ENCODE measurements at regions not wholly inside any gene's neighbourhood (a gene's known extent, or its start where the extent isn't known, plus 50 kb on each side); places are given as distances from the start of the nearest gene placed in this dataset.

GRCh38 chr14:22497144-22497423 lies 91.9 kb downstream of the DAD1 start:
- H3K9me3 ChIP-seq (ENCODE audit: control insufficient read depth in 4 of 4, low read length in 3 of 4), result peaks cover 0 to 2% (median 0%) of the 10 kb centered on the region in 4 donors
- peak overlapping the region in 1 of 2 donors; percentile 14 for H3K9ac ChIP-seq (ENCODE audit: low read depth in 1 of 2, low read length in 2 of 2)
- H3K4me3 ChIP-seq (ENCODE audit: low read depth in 1 of 3, low read length in 3 of 3), result no peak overlapping the region
- DNase-seq (ENCODE audit: low spot score), result no peak
- H3K27me3 ChIP-seq (ENCODE audit: control insufficient read depth in 4 of 4, insufficient read depth in 4 of 4, low read length in 3 of 4), result no peaks in the 10 kb centered on the region
- TF ChIP-seq HNF4A (conservative IDR thresholded peaks at IDR 0.05) (no peak), GABPA (IDR thresholded peaks at IDR 0.05 in 1 of 2, conservative IDR thresholded peaks at IDR 0.05 in 1 of 2) (no peak), NR2F2 (IDR thresholded peaks at IDR 0.05) (no peak), EGR1 (IDR thresholded peaks at IDR 0.05; ENCODE audit: low read depth in 2 of 2) (no peak), FOXA2 (IDR thresholded peaks at IDR 0.05) (no peak), ATF3 (IDR thresholded peaks at IDR 0.05) (no peak), RAD21 (IDR thresholded peaks at IDR 0.05) (no peak), HNF4G (IDR thresholded peaks at IDR 0.05) (no peak), YY1 (IDR thresholded peaks at IDR 0.05) (no peak), RXRA (IDR thresholded peaks at IDR 0.05) (no peak), TAF1 (conservative IDR thresholded peaks at IDR 0.05) (no peak)
- TF ChIP-seq, protein P1, sequence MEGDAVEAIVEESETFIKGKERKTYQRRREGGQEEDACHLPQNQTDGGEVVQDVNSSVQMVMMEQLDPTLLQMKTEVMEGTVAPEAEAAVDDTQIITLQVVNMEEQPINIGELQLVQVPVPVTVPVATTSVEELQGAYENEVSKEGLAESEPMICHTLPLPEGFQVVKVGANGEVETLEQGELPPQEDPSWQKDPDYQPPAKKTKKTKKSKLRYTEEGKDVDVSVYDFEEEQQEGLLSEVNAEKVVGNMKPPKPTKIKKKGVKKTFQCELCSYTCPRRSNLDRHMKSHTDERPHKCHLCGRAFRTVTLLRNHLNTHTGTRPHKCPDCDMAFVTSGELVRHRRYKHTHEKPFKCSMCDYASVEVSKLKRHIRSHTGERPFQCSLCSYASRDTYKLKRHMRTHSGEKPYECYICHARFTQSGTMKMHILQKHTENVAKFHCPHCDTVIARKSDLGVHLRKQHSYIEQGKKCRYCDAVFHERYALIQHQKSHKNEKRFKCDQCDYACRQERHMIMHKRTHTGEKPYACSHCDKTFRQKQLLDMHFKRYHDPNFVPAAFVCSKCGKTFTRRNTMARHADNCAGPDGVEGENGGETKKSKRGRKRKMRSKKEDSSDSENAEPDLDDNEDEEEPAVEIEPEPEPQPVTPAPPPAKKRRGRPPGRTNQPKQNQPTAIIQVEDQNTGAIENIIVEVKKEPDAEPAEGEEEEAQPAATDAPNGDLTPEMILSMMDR (IDR thresholded peaks at IDR 0.05; ENCODE audit: low read depth, low read length, missing input control), result no peak
- WGBS, result 84% methylated on average over 2 of the region's 2 CpGs
- H3K36me3 ChIP-seq (ENCODE audit: control insufficient read depth in 4 of 4, insufficient read depth in 3 of 4, low read depth in 1 of 4, low read length in 3 of 4), result no peaks in the 10 kb centered on the region
- H3K27ac ChIP-seq (ENCODE audit: low read depth in 1 of 2, low read length in 2 of 2), result no peak overlapping the region
- no peaks in the 10 kb centered on the region for H3K4me1 ChIP-seq (ENCODE audit: control insufficient read depth in 4 of 4, insufficient read depth in 4 of 4, low read length in 3 of 4)

DNA sequence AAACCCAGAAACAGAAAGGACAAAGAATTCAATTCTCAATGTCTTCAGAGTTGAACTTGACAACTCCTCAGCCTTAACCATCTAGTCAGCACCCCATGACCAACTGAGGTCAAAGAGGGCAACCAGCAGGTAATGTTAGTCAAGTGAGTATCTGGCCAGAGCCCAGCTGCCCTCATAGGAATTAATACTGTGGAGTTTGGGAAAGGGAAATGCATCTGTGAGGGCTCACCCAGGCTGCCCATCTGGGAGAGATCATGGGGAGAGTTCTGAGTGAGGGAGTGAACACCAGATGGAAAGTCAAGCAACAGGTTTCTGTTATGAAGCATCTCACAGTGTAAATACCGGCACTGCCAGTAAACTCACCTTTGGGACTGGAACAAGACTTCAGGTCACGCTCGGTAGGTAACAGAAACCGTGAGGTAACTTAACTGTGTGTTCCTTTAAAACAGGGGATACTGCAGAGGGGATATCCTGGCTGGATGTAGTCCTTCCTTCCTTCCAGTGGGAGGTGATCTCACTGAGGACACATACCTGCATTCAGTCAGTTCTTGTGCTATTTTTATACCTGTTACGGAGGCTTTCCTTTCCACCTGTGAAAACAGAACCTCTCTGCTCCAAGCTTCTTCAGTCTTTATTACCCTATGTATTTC lies 94.4 kb downstream of the DAD1 start:
- no peaks in the 10 kb centered on the region for H3K36me3 ChIP-seq (ENCODE audit: control insufficient read depth in 4 of 4, insufficient read depth in 3 of 4, low read depth in 1 of 4, low read length in 3 of 4)
- peaks cover 0 to 2% (median 0%) of the 10 kb centered on the region in 4 donors for H3K27me3 ChIP-seq (ENCODE audit: control insufficient read depth in 4 of 4, insufficient read depth in 4 of 4, low read length in 3 of 4)
- TF ChIP-seq, protein P1 (IDR thresholded peaks at IDR 0.05; ENCODE audit: low read depth, low read length, missing input control), result no peak
- TF ChIP-seq RXRA (IDR thresholded peaks at IDR 0.05), result no peak
- H3K27ac ChIP-seq (ENCODE audit: low read depth in 1 of 2, low read length in 2 of 2), result no peak overlapping the region
- H3K4me3 ChIP-seq (ENCODE audit: low read depth in 1 of 3, low read length in 3 of 3), result no peak overlapping the region
- H3K9ac ChIP-seq (ENCODE audit: low read depth in 1 of 2, low read length in 2 of 2), result no peak overlapping the region
- no peak for DNase-seq (ENCODE audit: low spot score)
- no peaks in the 10 kb centered on the region for H3K4me1 ChIP-seq (ENCODE audit: control insufficient read depth in 4 of 4, insufficient read depth in 4 of 4, low read length in 3 of 4)
- peaks cover 0 to 2% (median 0%) of the 10 kb centered on the region in 4 donors for H3K9me3 ChIP-seq (ENCODE audit: control insufficient read depth in 4 of 4, low read length in 3 of 4)
- 71% methylated on average over 5 of the region's 5 CpGs for WGBS

DNA sequence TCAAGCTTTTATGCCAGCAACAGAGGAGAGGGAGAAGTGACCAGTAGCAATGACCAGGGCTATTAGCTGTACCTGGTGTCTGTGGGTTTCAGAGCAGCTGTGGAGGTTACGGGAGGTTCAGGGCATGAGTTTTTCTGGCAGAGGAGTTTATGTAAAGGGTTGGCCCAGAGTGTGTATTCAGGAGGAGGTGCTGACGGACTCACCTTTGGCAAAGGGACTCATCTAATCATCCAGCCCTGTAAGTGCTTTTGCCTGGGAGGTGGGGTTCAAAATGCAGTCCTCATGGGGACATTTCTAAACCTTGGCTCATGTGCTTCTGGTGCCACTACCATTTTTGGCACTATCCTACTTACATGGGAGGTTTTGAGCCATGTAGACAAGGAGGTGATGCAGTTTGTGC lies 95.3 kb downstream of the DAD1 start:
- Histone ChIP-seq H3K9me3 (ENCODE audit: control insufficient read depth in 4 of 4, low read length in 3 of 4) (peaks cover 0 to 2% (median 0%) of the 10 kb centered on the region in 4 donors), H3K4me3 (ENCODE audit: low read depth in 1 of 3, low read length in 3 of 3) (no peak overlapping the region), H3K27me3 (ENCODE audit: control insufficient read depth in 4 of 4, insufficient read depth in 4 of 4, low read length in 3 of 4) (peaks cover 0 to 2% (median 0%) of the 10 kb centered on the region in 4 donors), H3K4me1 (ENCODE audit: control insufficient read depth in 4 of 4, insufficient read depth in 4 of 4, low read length in 3 of 4) (no peaks in the 10 kb centered on the region), H3K27ac (ENCODE audit: low read depth in 1 of 2, low read length in 2 of 2) (no peak overlapping the region), H3K36me3 (ENCODE audit: control insufficient read depth in 4 of 4, insufficient read depth in 3 of 4, low read depth in 1 of 4, low read length in 3 of 4) (no peaks in the 10 kb centered on the region), H3K9ac (ENCODE audit: low read depth in 1 of 2, low read length in 2 of 2) (no peak overlapping the region)
- no peak for DNase-seq (ENCODE audit: low spot score)
- 88% methylated on average over 2 of the region's 2 CpGs for WGBS
- TF ChIP-seq GABPA (IDR thresholded peaks at IDR 0.05 in 1 of 2, conservative IDR thresholded peaks at IDR 0.05 in 1 of 2) (no peak), JUND (IDR thresholded peaks at IDR 0.05) (no peak), NR2F2 (IDR thresholded peaks at IDR 0.05) (no peak), SP1 (IDR thresholded peaks at IDR 0.05) (no peak), FOXA1 (IDR thresholded peaks at IDR 0.05) (no peak), TAF1 (conservative IDR thresholded peaks at IDR 0.05) (no peak), EGR1 (IDR thresholded peaks at IDR 0.05; ENCODE audit: low read depth in 2 of 2) (no peak), MAX (IDR thresholded peaks at IDR 0.05) (no peak), RAD21 (IDR thresholded peaks at IDR 0.05) (no peak), YY1 (IDR thresholded peaks at IDR 0.05) (no peak), ATF3 (IDR thresholded peaks at IDR 0.05) (no peak), RXRA (IDR thresholded peaks at IDR 0.05) (no peak)
- TF ChIP-seq, protein P2, sequence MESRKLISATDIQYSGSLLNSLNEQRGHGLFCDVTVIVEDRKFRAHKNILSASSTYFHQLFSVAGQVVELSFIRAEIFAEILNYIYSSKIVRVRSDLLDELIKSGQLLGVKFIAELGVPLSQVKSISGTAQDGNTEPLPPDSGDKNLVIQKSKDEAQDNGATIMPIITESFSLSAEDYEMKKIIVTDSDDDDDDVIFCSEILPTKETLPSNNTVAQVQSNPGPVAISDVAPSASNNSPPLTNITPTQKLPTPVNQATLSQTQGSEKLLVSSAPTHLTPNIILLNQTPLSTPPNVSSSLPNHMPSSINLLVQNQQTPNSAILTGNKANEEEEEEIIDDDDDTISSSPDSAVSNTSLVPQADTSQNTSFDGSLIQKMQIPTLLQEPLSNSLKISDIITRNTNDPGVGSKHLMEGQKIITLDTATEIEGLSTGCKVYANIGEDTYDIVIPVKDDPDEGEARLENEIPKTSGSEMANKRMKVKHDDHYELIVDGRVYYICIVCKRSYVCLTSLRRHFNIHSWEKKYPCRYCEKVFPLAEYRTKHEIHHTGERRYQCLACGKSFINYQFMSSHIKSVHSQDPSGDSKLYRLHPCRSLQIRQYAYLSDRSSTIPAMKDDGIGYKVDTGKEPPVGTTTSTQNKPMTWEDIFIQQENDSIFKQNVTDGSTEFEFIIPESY (IDR thresholded peaks at IDR 0.05), result no peak
- TF ChIP-seq, protein P1 (IDR thresholded peaks at IDR 0.05; ENCODE audit: low read depth, low read length, missing input control), result no peak

All from liver (tissue), 8 donors.